Thoracic aorta (tissue), 2 donors: ENCODE measurements at regions not wholly inside any gene's neighbourhood (a gene's known extent, or its start where the extent isn't known, plus 50 kb on each side); places are given as distances from the start of the nearest gene placed in this dataset.

ENCODE experiments used
- ATAC-seq: fragments of 150-250 bp; one replicate; pipeline ENCODE4 v1.8.0; 2017; ENCODE audit warnings: low read depth; ENCODE audit not compliant: insufficient number of reproducible peaks, low FRiP score
- DNase-seq: peaks from one replicate; pipeline ENCODE4 v3.0.0-alpha.2; 2020; ENCODE audit warnings: low spot score
- H3K27ac ChIP-seq, 2 donors: fragments of 200-600 bp; sonication (generic); 1 replicate in 1 of 2; 2 replicates in 1 of 2; pipeline ENCODE4 v1.5.1; 2016; ENCODE audit warnings: mild to moderate bottlenecking in 2 of 2, moderate library complexity in 2 of 2
- H3K27me3 ChIP-seq: fragments of 200-600 bp; sonication (generic); replicated peaks from 2 replicates; pipeline ENCODE4 v1.6.0; 2016; ENCODE audit warnings: mild to moderate bottlenecking; ENCODE audit not compliant: insufficient read depth
- H3K36me3 ChIP-seq: fragments of 200-600 bp; sonication (generic); one replicate; pipeline ENCODE4 v1.5.1; 2016
- H3K4me1 ChIP-seq, 2 donors: fragments of 200-600 bp; sonication (generic); 1 replicate in 1 of 2; 2 replicates in 1 of 2; pipeline versions ENCODE4 v1.5.1 to v1.6.0; 2016; ENCODE audit warnings: low read depth in 2 of 2, mild to moderate bottlenecking in 1 of 2; ENCODE audit not compliant: control insufficient read depth in 1 of 2
- H3K4me3 ChIP-seq: fragments of 200-600 bp; sonication (generic); 2 replicates; pipeline ENCODE4 v1.5.1; 2016; ENCODE audit warnings: mild to moderate bottlenecking
- H3K9me3 ChIP-seq: fragments of 200-600 bp; sonication (generic); 2 replicates; pipeline ENCODE4 v1.5.1; 2016
- CTCF ChIP-seq: fragments of 200-600 bp; sonication (generic); IDR thresholded peaks from one replicate; pipeline ENCODE4 v1.5.1; 2019; ENCODE audit warnings: antibody characterized with exemption

- H3K9me3 ChIP-seq = no peaks in the 10 kb centered on the region
- DNase-seq = no peak
- ATAC-seq = no peak
- H3K4me3 ChIP-seq = no peak overlapping the region
- no peak for TF ChIP-seq CTCF
- H3K36me3 ChIP-seq = no peaks in the 10 kb centered on the region
- H3K27me3 ChIP-seq = no peaks in the 10 kb centered on the region
- no peak overlapping the region for H3K27ac ChIP-seq
- H3K4me1 ChIP-seq = peaks cover 3 to 37% of the 10 kb centered on the region in 2 donors
Observed at GRCh38 chr21:45354970-45355369, 50.0 kb upstream of the COL18A1 start.
